ENCODE measurements at regions not wholly inside any gene's neighbourhood (a gene's known extent, or its start where the extent isn't known, plus 50 kb on each side); places are given as distances from the start of the nearest gene placed in this dataset.
"Not testable (repeated sequence)": the region's sequence is repeated elsewhere in the genome, so short reads cannot be mapped to it uniquely, and the experiment has no call there.

- H3K4me3 ChIP-seq (ENCODE audit: low read depth, low read length) = not testable (repeated sequence)
Measured at GRCh38 chr14:105678996-105679958, 152.9 kb downstream of the TMEM121 start.

- H3K4me3 ChIP-seq (ENCODE audit: low read depth, low read length) = not testable (repeated sequence)
Measured at GRCh38 chr14:105679959-105680735, 153.8 kb downstream of the TMEM121 start.

GRCh38 chr14:105680736-105681098, 154.3 kb downstream of the TMEM121 start:
- H3K4me3 ChIP-seq (ENCODE audit: low read depth, low read length) = not testable (repeated sequence)

GRCh38 chr14:105681606-105682185, 155.3 kb downstream of the TMEM121 start:
- H3K4me3 ChIP-seq (ENCODE audit: low read depth, low read length) = not testable (repeated sequence)

- H3K4me3 ChIP-seq (ENCODE audit: low read depth, low read length) = not testable (repeated sequence)
Measured at GRCh38 chr14:105682442-105682841, 156.1 kb downstream of the TMEM121 start.

- TF ChIP-seq CTCF (IDR thresholded peaks at IDR 0.05; ENCODE audit: low read depth, low read length) = no peak
Measured at GRCh38 chr14:105682956-105683570, 156.7 kb downstream of the TMEM121 start.

GRCh38 chr14:105684056-105684455, 157.7 kb downstream of the TMEM121 start:
- H3K4me3 ChIP-seq (ENCODE audit: low read depth, low read length) = not testable (repeated sequence)

More at GRCh38 chr14:105682956-105683570, 156.7 kb downstream of the TMEM121 start:
- H3K4me3 ChIP-seq (ENCODE audit: low read depth, low read length) = no peak overlapping the region

- H3K4me3 ChIP-seq (ENCODE audit: low read depth, low read length) = not testable (repeated sequence)
Measured at GRCh38 chr14:105684597-105684996, 158.2 kb downstream of the TMEM121 start.

GRCh38 chr14:105685003-105685402, 158.6 kb downstream of the TMEM121 start:
- TF ChIP-seq CTCF (IDR thresholded peaks at IDR 0.05; ENCODE audit: low read depth, low read length) = no peak
- H3K4me3 ChIP-seq (ENCODE audit: low read depth, low read length) = no peak overlapping the region

- H3K4me3 ChIP-seq (ENCODE audit: low read depth, low read length) = not testable (repeated sequence)
Measured at GRCh38 chr14:105685605-105686004, 159.2 kb downstream of the TMEM121 start.

- H3K4me3 ChIP-seq (ENCODE audit: low read depth, low read length) = not testable (repeated sequence)
Measured at GRCh38 chr14:105686050-105686449, 159.7 kb downstream of the TMEM121 start.

GRCh38 chr14:105686462-105687170, 160.2 kb downstream of the TMEM121 start:
- H3K4me3 ChIP-seq (ENCODE audit: low read depth, low read length) = not testable (repeated sequence)

GRCh38 chr14:105687171-105688022, 161.0 kb downstream of the TMEM121 start:
- not testable (repeated sequence) for H3K4me3 ChIP-seq (ENCODE audit: low read depth, low read length)

GRCh38 chr14:105688023-105688351, 161.6 kb downstream of the TMEM121 start:
- H3K4me3 ChIP-seq (ENCODE audit: low read depth, low read length) = not testable (repeated sequence)

- H3K4me3 ChIP-seq (ENCODE audit: low read depth, low read length) = not testable (repeated sequence)
Measured at GRCh38 chr14:105688664-105689221, 162.4 kb downstream of the TMEM121 start.
